Mucosa of descending colon (tissue), 3 donors: ENCODE measurements at regions not wholly inside any gene's neighbourhood (a gene's known extent, or its start where the extent isn't known, plus 50 kb on each side); places are given as distances from the start of the nearest gene placed in this dataset.

Source experiments
- ATAC-seq: fragments of 200-7000 bp; cut with Tn5 transposase; one replicate; pipeline ENCODE4 v1.9.1; 2020; ENCODE audit warnings: mild to moderate bottlenecking, moderate library complexity
- DNase-seq, 3 donors: peaks; one replicate each; pipeline ENCODE4 v3.0.0-alpha.2; 2020
- H3K36me3 ChIP-seq: fragments of 200-600 bp; one replicate; pipeline ENCODE4 v1.8.0; 2021; ENCODE audit warnings: low read depth, mild to moderate bottlenecking
- H3K4me1 ChIP-seq: fragments of 200-600 bp; one replicate; pipeline ENCODE4 v1.8.0; 2021; ENCODE audit warnings: low read depth, mild to moderate bottlenecking
- H3K4me3 ChIP-seq: fragments of 200-600 bp; one replicate; pipeline ENCODE4 v1.8.0; 2021; ENCODE audit warnings: mild to moderate bottlenecking
- H3K9me3 ChIP-seq: fragments of 200-600 bp; one replicate; pipeline ENCODE4 v1.8.0; 2021; ENCODE audit warnings: mild to moderate bottlenecking
- CTCF ChIP-seq: fragments of 200-600 bp; IDR thresholded peaks from one replicate; pipeline ENCODE4 v1.8.0; 2022; ENCODE audit warnings: antibody characterized with exemption, mild to moderate bottlenecking
- intact Hi-C, 2 donors: fragments of 100-400 bp; cut with DNase I in 1 of 2; cut with micrococcal nuclease in 1 of 2; formaldehyde crosslinking; loops; one replicate each; pipeline versions ENCODE4 v1.11.0 to v1.11.1; 2022; cut with DNase I, micrococcal nuclease
- donor health status: DM: no; HTN: no; CAD: no; lungs with moderate emphysema.
- donor health status: DM: no; HTN: no; CAD: no.
- donor health status: DM: no; HTN: yes; CAD: no.

GRCh38 chr1:23609971-23610370, 50.7 kb upstream of the ID3 start:
- intact Hi-C loops = no loop called here
- no peaks in the 10 kb centered on the region for H3K9me3 ChIP-seq
- TF ChIP-seq CTCF = no peak

More at GRCh38 chr1:23609971-23610370, 50.7 kb upstream of the ID3 start:
- H3K36me3 ChIP-seq = no peaks in the 10 kb centered on the region
- H3K4me1 ChIP-seq = peaks cover 2% of the 10 kb centered on the region
- ATAC-seq (no peak), DNase-seq (no peak)
- H3K4me3 ChIP-seq = no peak overlapping the region
